HEK293 (cell line): ENCODE measurements at regions not wholly inside any gene's neighbourhood (a gene's known extent, or its start where the extent isn't known, plus 50 kb on each side); places are given as distances from the start of the nearest gene placed in this dataset.

Experiments used
- CTCF ChIA-PET: fragments of 350-600 bp; formaldehyde crosslinking; extraction: SDS; loops from one replicate; lab custom pipeline; 2021; ENCODE audit warnings: antibody characterized with exemption; lab: Yijun Ruan, JAX
- POLR2A ChIA-PET: fragments of 300-600 bp; formaldehyde crosslinking; extraction: SDS; loops from one replicate; lab custom pipeline; 2020; ENCODE audit warnings: antibody characterized with exemption, inconsistent platforms; lab: Yijun Ruan, JAX
- H3K27ac ChIP-seq: fragments of 200-500 bp; sonication (Bioruptor generic); 2 replicates; pipeline ENCODE4 v1.5.1; 2014; ENCODE audit warnings: low read depth, low read length, control low read depth, inconsistent platforms; ENCODE audit errors: extremely low read depth
- H3K36me3 ChIP-seq, 2 experiments: fragments of 200-500 bp in 1 of 2; sonication (Bioruptor generic) in 1 of 2; 1 replicate in 1 of 2; 2 replicates in 1 of 2; pipeline ENCODE4 v1.5.1; 2014 to 2017; ENCODE audit warnings: inconsistent platforms in 2 of 2, low read length in 2 of 2; ENCODE audit not compliant: control insufficient read depth in 2 of 2, insufficient read depth in 1 of 2
- H3K4me1 ChIP-seq: fragments of 200-500 bp; sonication (Bioruptor generic); 2 replicates; pipeline ENCODE4 v1.5.1; 2014; ENCODE audit warnings: mild to moderate bottlenecking, low read length, inconsistent platforms; ENCODE audit not compliant: control insufficient read depth, insufficient read depth
- H3K4me3 ChIP-seq: 2 replicates; pipeline ENCODE4 v1.5.1; 2011; ENCODE audit warnings: low read depth, mild to moderate bottlenecking, control low read depth, low read length, moderate library complexity
- H3K9me3 ChIP-seq: fragments of 200-500 bp; sonication (Bioruptor generic); 2 replicates; pipeline ENCODE4 v1.5.1; 2014; ENCODE audit warnings: low read depth, low read length, inconsistent platforms; ENCODE audit not compliant: control insufficient read depth, insufficient read depth
- FEZF1 ChIP-seq: fragments of 450-650 bp; formaldehyde crosslinking; IDR thresholded peaks from 2 replicates; pipeline ENCODE4 v1.5.1; 2016; ENCODE audit warnings: missing biosample characterization, missing genetic modification characterization
- MEIS1 ChIP-seq: sonication (generic); formaldehyde crosslinking; IDR thresholded peaks from 2 replicates; pipeline ENCODE4 v1.8.1; 2022; ENCODE audit warnings: missing genetic modification reagents, mild to moderate bottlenecking, borderline replicate concordance
- MZF1 ChIP-seq: fragments of 450-650 bp; formaldehyde crosslinking; IDR thresholded peaks from 2 replicates; pipeline ENCODE4 v1.5.1; 2017; ENCODE audit warnings: missing biosample characterization, missing genetic modification characterization, borderline replicate concordance
- PATZ1 ChIP-seq: fragments of 450-650 bp; formaldehyde crosslinking; IDR thresholded peaks from 2 replicates; pipeline ENCODE4 v1.5.1; 2016; ENCODE audit warnings: missing biosample characterization, missing genetic modification characterization
- RBAK ChIP-seq: fragments of 450-650 bp; formaldehyde crosslinking; IDR thresholded peaks from 2 replicates; pipeline ENCODE4 v1.5.1; 2016; ENCODE audit warnings: missing biosample characterization, missing genetic modification characterization
- YY2 ChIP-seq: fragments of 450-650 bp; formaldehyde crosslinking; IDR thresholded peaks from 2 replicates; pipeline ENCODE4 v1.5.1; 2016; ENCODE audit warnings: missing biosample characterization, missing genetic modification characterization
- ZIC2 ChIP-seq: fragments of 450-650 bp; formaldehyde crosslinking; IDR thresholded peaks from 2 replicates; pipeline ENCODE4 v1.5.1; 2016; ENCODE audit warnings: missing biosample characterization, missing genetic modification characterization
- ZNF112 ChIP-seq: fragments of 450-650 bp; formaldehyde crosslinking; IDR thresholded peaks from 2 replicates; pipeline ENCODE4 v1.5.0; 2017; ENCODE audit warnings: missing biosample characterization, missing genetic modification characterization
- ZNF140 ChIP-seq: fragments of 450-650 bp; formaldehyde crosslinking; IDR thresholded peaks from 2 replicates; pipeline ENCODE4 v1.5.1; 2016; ENCODE audit warnings: missing biosample characterization, missing genetic modification characterization
- ZNF169 ChIP-seq: fragments of 450-650 bp; formaldehyde crosslinking; IDR thresholded peaks from 2 replicates; pipeline ENCODE4 v1.5.1; 2016; ENCODE audit warnings: missing biosample characterization, missing genetic modification characterization
- ZNF280D ChIP-seq: fragments of 450-650 bp; formaldehyde crosslinking; IDR thresholded peaks from 2 replicates; pipeline ENCODE4 v1.5.1; 2016; ENCODE audit warnings: missing biosample characterization, missing genetic modification characterization
- ZNF350 ChIP-seq: fragments of 450-650 bp; formaldehyde crosslinking; IDR thresholded peaks from 2 replicates; pipeline ENCODE4 v1.5.0; 2017; ENCODE audit warnings: missing biosample characterization, mild to moderate bottlenecking, missing genetic modification characterization
- ZNF366 ChIP-seq: fragments of 450-650 bp; formaldehyde crosslinking; conservative IDR thresholded peaks from 2 replicates; pipeline ENCODE4 v1.5.1; 2016; ENCODE audit warnings: missing biosample characterization, missing genetic modification characterization
- ZNF521 ChIP-seq: fragments of 450-650 bp; formaldehyde crosslinking; IDR thresholded peaks from 2 replicates; pipeline ENCODE4 v1.5.1; 2017; ENCODE audit warnings: missing biosample characterization, mild to moderate bottlenecking, missing genetic modification characterization
- ZNF580 ChIP-seq: fragments of 450-650 bp; formaldehyde crosslinking; IDR thresholded peaks from 2 replicates; pipeline ENCODE4 v1.5.1; 2016; ENCODE audit warnings: missing biosample characterization, missing genetic modification characterization
- ZNF629 ChIP-seq: fragments of 450-650 bp; formaldehyde crosslinking; IDR thresholded peaks from 2 replicates; pipeline ENCODE4 v1.5.1; 2017; ENCODE audit warnings: missing biosample characterization, missing genetic modification characterization
- ZNF639 ChIP-seq: fragments of 450-650 bp; formaldehyde crosslinking; IDR thresholded peaks from 2 replicates; pipeline ENCODE4 v1.5.1; 2016; ENCODE audit warnings: missing biosample characterization, missing genetic modification characterization
- ZNF654 ChIP-seq: fragments of 450-650 bp; formaldehyde crosslinking; IDR thresholded peaks from 2 replicates; pipeline ENCODE4 v1.5.1; 2016; ENCODE audit warnings: low read depth, missing biosample characterization, missing genetic modification characterization
- ZNF677 ChIP-seq: fragments of 450-650 bp; IDR thresholded peaks from 2 replicates; pipeline ENCODE4 v1.5.0; 2018; ENCODE audit warnings: missing biosample characterization, mild to moderate bottlenecking, missing genetic modification characterization, moderate library complexity
- ZNF768 ChIP-seq: fragments of 450-650 bp; formaldehyde crosslinking; IDR thresholded peaks from 2 replicates; pipeline ENCODE4 v1.5.1; 2018; ENCODE audit warnings: missing biosample characterization, mild to moderate bottlenecking, missing genetic modification characterization
- ZNF776 ChIP-seq: fragments of 450-650 bp; formaldehyde crosslinking; IDR thresholded peaks from 2 replicates; pipeline ENCODE4 v1.5.0; 2017; ENCODE audit warnings: missing biosample characterization, missing genetic modification characterization, borderline replicate concordance
- ZNF785 ChIP-seq: fragments of 450-650 bp; formaldehyde crosslinking; IDR thresholded peaks from 2 replicates; pipeline ENCODE4 v1.5.1; 2016; ENCODE audit warnings: missing biosample characterization, missing genetic modification characterization
- ZNF791 ChIP-seq: fragments of 450-650 bp; formaldehyde crosslinking; IDR thresholded peaks from 2 replicates; pipeline ENCODE4 v1.5.1; 2016; ENCODE audit warnings: missing biosample characterization, missing genetic modification characterization
- ZNF792 ChIP-seq: fragments of 450-650 bp; formaldehyde crosslinking; IDR thresholded peaks from 2 replicates; pipeline ENCODE4 v1.5.1; 2016; ENCODE audit warnings: missing biosample characterization, missing genetic modification characterization
- TF ChIP-seq, protein P1 (sequence below): fragments of 450-650 bp; formaldehyde crosslinking; IDR thresholded peaks from 2 replicates; pipeline ENCODE4 v1.5.1; 2017; ENCODE audit warnings: missing biosample characterization, missing genetic modification characterization
- TF ChIP-seq, protein P2 (sequence below): fragments of 450-650 bp; formaldehyde crosslinking; IDR thresholded peaks from 2 replicates; pipeline ENCODE4 v1.5.1; 2016; ENCODE audit warnings: missing biosample characterization, missing genetic modification characterization
- TF ChIP-seq, protein P3 (sequence below): fragments of 450-650 bp; formaldehyde crosslinking; IDR thresholded peaks from 2 replicates; pipeline ENCODE4 v1.5.1; 2016; ENCODE audit warnings: missing biosample characterization, missing genetic modification characterization

- Histone ChIP-seq H3K9me3 (no peaks in the 10 kb centered on the region), H3K4me3 (no peak overlapping the region), H3K36me3 (no peaks in the 10 kb centered on the region), H3K27ac (no peak overlapping the region), H3K4me1 (no peaks in the 10 kb centered on the region)
- no peak for TF ChIP-seq ZNF639 (tag by site-specific recombination)
- no peak for TF ChIP-seq ZNF112
- TF ChIP-seq MZF1: no peak
- TF ChIP-seq ZNF792 (tag by site-specific recombination): no peak
- TF ChIP-seq ZNF350: no peak
- no peak for TF ChIP-seq ZNF677 (tag by site-specific recombination)
- TF ChIP-seq, protein P1, sequence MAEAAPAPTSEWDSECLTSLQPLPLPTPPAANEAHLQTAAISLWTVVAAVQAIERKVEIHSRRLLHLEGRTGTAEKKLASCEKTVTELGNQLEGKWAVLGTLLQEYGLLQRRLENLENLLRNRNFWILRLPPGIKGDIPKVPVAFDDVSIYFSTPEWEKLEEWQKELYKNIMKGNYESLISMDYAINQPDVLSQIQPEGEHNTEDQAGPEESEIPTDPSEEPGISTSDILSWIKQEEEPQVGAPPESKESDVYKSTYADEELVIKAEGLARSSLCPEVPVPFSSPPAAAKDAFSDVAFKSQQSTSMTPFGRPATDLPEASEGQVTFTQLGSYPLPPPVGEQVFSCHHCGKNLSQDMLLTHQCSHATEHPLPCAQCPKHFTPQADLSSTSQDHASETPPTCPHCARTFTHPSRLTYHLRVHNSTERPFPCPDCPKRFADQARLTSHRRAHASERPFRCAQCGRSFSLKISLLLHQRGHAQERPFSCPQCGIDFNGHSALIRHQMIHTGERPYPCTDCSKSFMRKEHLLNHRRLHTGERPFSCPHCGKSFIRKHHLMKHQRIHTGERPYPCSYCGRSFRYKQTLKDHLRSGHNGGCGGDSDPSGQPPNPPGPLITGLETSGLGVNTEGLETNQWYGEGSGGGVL (tag by site-specific recombination): no peak
- TF ChIP-seq ZNF629 (tag by site-specific recombination): no peak
- no peak for TF ChIP-seq ZNF785
- TF ChIP-seq ZNF580: no peak
- TF ChIP-seq ZNF791: no peak
- no peak for TF ChIP-seq ZNF169
- no peak for TF ChIP-seq PATZ1 (tag by site-specific recombination)
- TF ChIP-seq MEIS1 (CRISPR knock-in tag): no peak
- TF ChIP-seq ZNF521 (tag by site-specific recombination): no peak
- no peak for TF ChIP-seq ZNF768 (tag by site-specific recombination)
- no peak for TF ChIP-seq RBAK (tag by site-specific recombination)
- no peak for TF ChIP-seq ZNF654 (tag by site-specific recombination)
- TF ChIP-seq ZNF776 (tag by site-specific recombination): no peak
- TF ChIP-seq, protein P2, sequence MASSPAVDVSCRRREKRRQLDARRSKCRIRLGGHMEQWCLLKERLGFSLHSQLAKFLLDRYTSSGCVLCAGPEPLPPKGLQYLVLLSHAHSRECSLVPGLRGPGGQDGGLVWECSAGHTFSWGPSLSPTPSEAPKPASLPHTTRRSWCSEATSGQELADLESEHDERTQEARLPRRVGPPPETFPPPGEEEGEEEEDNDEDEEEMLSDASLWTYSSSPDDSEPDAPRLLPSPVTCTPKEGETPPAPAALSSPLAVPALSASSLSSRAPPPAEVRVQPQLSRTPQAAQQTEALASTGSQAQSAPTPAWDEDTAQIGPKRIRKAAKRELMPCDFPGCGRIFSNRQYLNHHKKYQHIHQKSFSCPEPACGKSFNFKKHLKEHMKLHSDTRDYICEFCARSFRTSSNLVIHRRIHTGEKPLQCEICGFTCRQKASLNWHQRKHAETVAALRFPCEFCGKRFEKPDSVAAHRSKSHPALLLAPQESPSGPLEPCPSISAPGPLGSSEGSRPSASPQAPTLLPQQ (tag by site-specific recombination): no peak
- CTCF ChIA-PET: no interaction called here
- POLR2A ChIA-PET: no interaction called here
Measured at GRCh38 chr18:4931209-4931608, 265.8 kb downstream of the AKAIN1 start.

- Histone ChIP-seq H3K9me3 (no peaks in the 10 kb centered on the region), H3K27ac (no peak overlapping the region), H3K4me1 (no peaks in the 10 kb centered on the region), H3K36me3 (no peaks in the 10 kb centered on the region), H3K4me3 (no peak overlapping the region)
- ChIA-PET CTCF (no interaction called here), POLR2A (no interaction called here)
- TF ChIP-seq, protein P3, sequence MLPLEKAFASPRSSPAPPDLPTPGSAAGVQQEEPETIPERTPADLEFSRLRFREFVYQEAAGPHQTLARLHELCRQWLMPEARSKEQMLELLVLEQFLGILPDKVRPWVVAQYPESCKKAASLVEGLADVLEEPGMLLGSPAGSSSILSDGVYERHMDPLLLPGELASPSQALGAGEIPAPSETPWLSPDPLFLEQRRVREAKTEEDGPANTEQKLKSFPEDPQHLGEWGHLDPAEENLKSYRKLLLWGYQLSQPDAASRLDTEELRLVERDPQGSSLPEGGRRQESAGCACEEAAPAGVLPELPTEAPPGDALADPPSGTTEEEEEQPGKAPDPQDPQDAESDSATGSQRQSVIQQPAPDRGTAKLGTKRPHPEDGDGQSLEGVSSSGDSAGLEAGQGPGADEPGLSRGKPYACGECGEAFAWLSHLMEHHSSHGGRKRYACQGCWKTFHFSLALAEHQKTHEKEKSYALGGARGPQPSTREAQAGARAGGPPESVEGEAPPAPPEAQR (tag by site-specific recombination): no peak
- no peak for TF ChIP-seq FEZF1 (tag by site-specific recombination)
- TF ChIP-seq ZNF140 (tag by site-specific recombination): no peak
- no peak for TF ChIP-seq ZNF280D (tag by site-specific recombination)
- no peak for TF ChIP-seq ZNF366 (tag by site-specific recombination)
- no peak for TF ChIP-seq ZIC2 (tag by site-specific recombination)
- no peak for TF ChIP-seq YY2
Measured at GRCh38 chr18:4921548-4921947, 275.5 kb downstream of the AKAIN1 start.
